ENCODE measurements at regions not wholly inside any gene's neighbourhood (a gene's known extent, or its start where the extent isn't known, plus 50 kb on each side); places are given as distances from the start of the nearest gene placed in this dataset.
A peak's percentile ranks its signal among the peaks of the same experiment; 100 is the strongest.

GRCh38 chr11:122441666-122442035 lies 213.9 kb upstream of the UBASH3B start:
- no peak for DNase-seq (ENCODE audit: low spot score)
- TF ChIP-seq, protein P1, sequence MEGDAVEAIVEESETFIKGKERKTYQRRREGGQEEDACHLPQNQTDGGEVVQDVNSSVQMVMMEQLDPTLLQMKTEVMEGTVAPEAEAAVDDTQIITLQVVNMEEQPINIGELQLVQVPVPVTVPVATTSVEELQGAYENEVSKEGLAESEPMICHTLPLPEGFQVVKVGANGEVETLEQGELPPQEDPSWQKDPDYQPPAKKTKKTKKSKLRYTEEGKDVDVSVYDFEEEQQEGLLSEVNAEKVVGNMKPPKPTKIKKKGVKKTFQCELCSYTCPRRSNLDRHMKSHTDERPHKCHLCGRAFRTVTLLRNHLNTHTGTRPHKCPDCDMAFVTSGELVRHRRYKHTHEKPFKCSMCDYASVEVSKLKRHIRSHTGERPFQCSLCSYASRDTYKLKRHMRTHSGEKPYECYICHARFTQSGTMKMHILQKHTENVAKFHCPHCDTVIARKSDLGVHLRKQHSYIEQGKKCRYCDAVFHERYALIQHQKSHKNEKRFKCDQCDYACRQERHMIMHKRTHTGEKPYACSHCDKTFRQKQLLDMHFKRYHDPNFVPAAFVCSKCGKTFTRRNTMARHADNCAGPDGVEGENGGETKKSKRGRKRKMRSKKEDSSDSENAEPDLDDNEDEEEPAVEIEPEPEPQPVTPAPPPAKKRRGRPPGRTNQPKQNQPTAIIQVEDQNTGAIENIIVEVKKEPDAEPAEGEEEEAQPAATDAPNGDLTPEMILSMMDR (IDR thresholded peaks at IDR 0.05): no peak
- ATAC-seq (ENCODE audit: low FRiP score): no peak

GRCh38 chr11:122440811-122441665 lies 214.5 kb upstream of the UBASH3B start:
- TF ChIP-seq, protein P1 (IDR thresholded peaks at IDR 0.05): no peak
- DNase-seq (ENCODE audit: low spot score) (no peak), ATAC-seq (ENCODE audit: low FRiP score) (peak; percentile 75)

GRCh38 chr11:122439866-122440810 lies 215.4 kb upstream of the UBASH3B start:
- DNase-seq (ENCODE audit: low spot score) (no peak), ATAC-seq (ENCODE audit: low FRiP score) (peak; percentile 53)

DNA sequence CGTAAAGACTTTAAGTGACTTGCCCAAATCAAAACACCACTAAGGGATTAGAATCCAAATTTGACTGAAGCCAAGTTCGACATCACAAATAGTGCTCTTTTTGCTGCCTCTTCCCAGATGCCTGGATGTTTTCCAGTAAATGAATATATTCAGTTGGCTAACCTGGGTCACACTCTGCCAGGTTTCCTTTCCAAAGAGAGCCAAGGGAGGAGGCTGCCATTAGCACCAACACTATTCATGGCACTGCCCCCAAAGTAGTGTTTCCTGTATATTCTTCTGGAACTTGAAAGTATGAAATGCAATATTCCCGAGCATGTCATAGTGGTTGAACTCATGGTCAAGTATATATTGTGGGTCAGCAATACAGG lies 219.3 kb upstream of the UBASH3B start:
- no peak for ATAC-seq (ENCODE audit: low FRiP score)
- DNase-seq (ENCODE audit: low spot score): no peak
- TF ChIP-seq, protein P1 (IDR thresholded peaks at IDR 0.05): no peak

More at GRCh38 chr11:122439866-122440810, 215.4 kb upstream of the UBASH3B start:
- TF ChIP-seq, protein P1 (IDR thresholded peaks at IDR 0.05): no peak

- no peak for ATAC-seq (ENCODE audit: low FRiP score)
Measured at GRCh38 chr11:122435540-122436187, 219.9 kb upstream of the UBASH3B start.

GRCh38 chr11:122434786-122435185 lies 220.7 kb upstream of the UBASH3B start:
- no peak for DNase-seq (ENCODE audit: low spot score)
- ATAC-seq (ENCODE audit: low FRiP score): no peak
- TF ChIP-seq, protein P1 (IDR thresholded peaks at IDR 0.05): no peak

More at GRCh38 chr11:122435540-122436187, 219.9 kb upstream of the UBASH3B start:
- TF ChIP-seq, protein P1 (IDR thresholded peaks at IDR 0.05): no peak
- DNase-seq (ENCODE audit: low spot score): no peak

All from omental fat pad (tissue), 3 donors.